ENCODE measurements at regions not wholly inside any gene's neighbourhood (a gene's known extent, or its start where the extent isn't known, plus 50 kb on each side); places are given as distances from the start of the nearest gene placed in this dataset.

DNA sequence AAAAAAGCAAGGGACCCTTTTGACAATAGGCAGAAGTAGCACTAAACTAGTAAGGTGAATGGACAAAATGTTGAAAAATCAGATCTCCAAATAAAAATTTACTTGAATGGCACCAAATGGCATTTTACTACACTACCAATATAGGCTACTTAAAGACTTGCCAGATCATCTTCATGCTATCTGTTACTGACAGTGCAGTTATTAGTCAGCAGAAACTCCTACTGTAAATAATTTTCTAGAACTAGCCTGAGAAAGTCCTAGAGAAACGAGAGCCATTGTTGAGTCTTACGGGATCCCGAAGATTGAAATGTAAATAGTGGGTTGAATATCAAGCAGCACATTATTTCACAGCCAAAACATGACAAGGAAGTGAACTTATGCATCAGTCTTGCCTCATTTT is 350.3 kb downstream of the SEC23A start:
- no peak overlapping the region for H3K27ac ChIP-seq
- H3K4me1 ChIP-seq (ENCODE audit: low read depth), result peaks cover 5% of the 10 kb centered on the region
- H3K36me3 ChIP-seq, result no peaks in the 10 kb centered on the region
- H3K9me3 ChIP-seq (ENCODE audit: low read depth), result no peaks in the 10 kb centered on the region
- TF ChIP-seq, protein P1, sequence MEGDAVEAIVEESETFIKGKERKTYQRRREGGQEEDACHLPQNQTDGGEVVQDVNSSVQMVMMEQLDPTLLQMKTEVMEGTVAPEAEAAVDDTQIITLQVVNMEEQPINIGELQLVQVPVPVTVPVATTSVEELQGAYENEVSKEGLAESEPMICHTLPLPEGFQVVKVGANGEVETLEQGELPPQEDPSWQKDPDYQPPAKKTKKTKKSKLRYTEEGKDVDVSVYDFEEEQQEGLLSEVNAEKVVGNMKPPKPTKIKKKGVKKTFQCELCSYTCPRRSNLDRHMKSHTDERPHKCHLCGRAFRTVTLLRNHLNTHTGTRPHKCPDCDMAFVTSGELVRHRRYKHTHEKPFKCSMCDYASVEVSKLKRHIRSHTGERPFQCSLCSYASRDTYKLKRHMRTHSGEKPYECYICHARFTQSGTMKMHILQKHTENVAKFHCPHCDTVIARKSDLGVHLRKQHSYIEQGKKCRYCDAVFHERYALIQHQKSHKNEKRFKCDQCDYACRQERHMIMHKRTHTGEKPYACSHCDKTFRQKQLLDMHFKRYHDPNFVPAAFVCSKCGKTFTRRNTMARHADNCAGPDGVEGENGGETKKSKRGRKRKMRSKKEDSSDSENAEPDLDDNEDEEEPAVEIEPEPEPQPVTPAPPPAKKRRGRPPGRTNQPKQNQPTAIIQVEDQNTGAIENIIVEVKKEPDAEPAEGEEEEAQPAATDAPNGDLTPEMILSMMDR (IDR thresholded peaks at IDR 0.05; ENCODE audit: low read depth, low read length), result no peak
- DNase-seq (ENCODE audit: low read depth in 1 of 2, low spot score in 1 of 2), result no peak
- H3K27me3 ChIP-seq, result no peaks in the 10 kb centered on the region
- H3K4me3 ChIP-seq, result no peak overlapping the region

GRCh38 chr14:38752341-38752740 is 350.7 kb downstream of the SEC23A start:
- H3K4me3 ChIP-seq, result no peak overlapping the region
- no peaks in the 10 kb centered on the region for H3K27me3 ChIP-seq
- peaks cover 5% of the 10 kb centered on the region for H3K4me1 ChIP-seq (ENCODE audit: low read depth)
- DNase-seq (ENCODE audit: low read depth in 1 of 2, low spot score in 1 of 2), result no peak
- H3K36me3 ChIP-seq, result no peaks in the 10 kb centered on the region
- TF ChIP-seq, protein P1 (IDR thresholded peaks at IDR 0.05; ENCODE audit: low read depth, low read length), result no peak
- H3K27ac ChIP-seq, result no peak overlapping the region
- H3K9me3 ChIP-seq (ENCODE audit: low read depth), result no peaks in the 10 kb centered on the region

- DNase-seq (ENCODE audit: low read depth in 1 of 2, low spot score in 1 of 2), result no peak
- H3K4me1 ChIP-seq (ENCODE audit: low read depth), result peaks cover 5% of the 10 kb centered on the region
- no peaks in the 10 kb centered on the region for H3K9me3 ChIP-seq (ENCODE audit: low read depth)
- TF ChIP-seq, protein P1 (IDR thresholded peaks at IDR 0.05; ENCODE audit: low read depth, low read length), result no peak
- no peak overlapping the region for H3K4me3 ChIP-seq
- no peaks in the 10 kb centered on the region for H3K27me3 ChIP-seq
- H3K27ac ChIP-seq, result no peak overlapping the region
- H3K36me3 ChIP-seq, result no peaks in the 10 kb centered on the region
Observed at GRCh38 chr14:38751459-38751858, 351.6 kb downstream of the SEC23A start.

- H3K27me3 ChIP-seq, result no peaks in the 10 kb centered on the region
- H3K9me3 ChIP-seq (ENCODE audit: low read depth), result no peaks in the 10 kb centered on the region
- no peak for DNase-seq (ENCODE audit: low read depth in 1 of 2, low spot score in 1 of 2)
- H3K27ac ChIP-seq, result no peak overlapping the region
- TF ChIP-seq, protein P1 (IDR thresholded peaks at IDR 0.05; ENCODE audit: low read depth, low read length), result no peak
- peaks cover 5% of the 10 kb centered on the region for H3K4me1 ChIP-seq (ENCODE audit: low read depth)
- H3K36me3 ChIP-seq, result no peaks in the 10 kb centered on the region
- no peak overlapping the region for H3K4me3 ChIP-seq
Observed at GRCh38 chr14:38749936-38750335, 353.1 kb downstream of the SEC23A start.

- DNase-seq (ENCODE audit: low read depth in 1 of 2, low spot score in 1 of 2), result no peak
- H3K27ac ChIP-seq, result no peak overlapping the region
- no peaks in the 10 kb centered on the region for H3K36me3 ChIP-seq
- H3K27me3 ChIP-seq, result no peaks in the 10 kb centered on the region
- TF ChIP-seq, protein P1 (IDR thresholded peaks at IDR 0.05; ENCODE audit: low read depth, low read length), result no peak
- H3K4me1 ChIP-seq (ENCODE audit: low read depth), result peaks cover 5% of the 10 kb centered on the region
- no peak overlapping the region for H3K4me3 ChIP-seq
- H3K9me3 ChIP-seq (ENCODE audit: low read depth), result no peaks in the 10 kb centered on the region
Observed at GRCh38 chr14:38745861-38746260, 357.2 kb downstream of the SEC23A start.
